Fibroblast of mammary gland (primary cell): ENCODE measurements at regions not wholly inside any gene's neighbourhood (a gene's known extent, or its start where the extent isn't known, plus 50 kb on each side); places are given as distances from the start of the nearest gene placed in this dataset.

Experiments
- DNase-seq: peaks from one replicate; pipeline ENCODE4 v3.0.0-alpha.2; 2010; ENCODE audit warnings: low read depth
- H3K4me3 ChIP-seq: 2 replicates; pipeline ENCODE4 v1.5.1; 2011; ENCODE audit warnings: low read depth, mild to moderate bottlenecking, low read length, moderate library complexity; ENCODE audit not compliant: control insufficient read depth
- TF ChIP-seq, protein P1 (sequence below): conservative IDR thresholded peaks from 2 replicates; pipeline ENCODE4 v1.5.1; 2011; ENCODE audit warnings: low read depth, low read length, inconsistent platforms; ENCODE audit not compliant: control insufficient read depth, insufficient read depth

DNA sequence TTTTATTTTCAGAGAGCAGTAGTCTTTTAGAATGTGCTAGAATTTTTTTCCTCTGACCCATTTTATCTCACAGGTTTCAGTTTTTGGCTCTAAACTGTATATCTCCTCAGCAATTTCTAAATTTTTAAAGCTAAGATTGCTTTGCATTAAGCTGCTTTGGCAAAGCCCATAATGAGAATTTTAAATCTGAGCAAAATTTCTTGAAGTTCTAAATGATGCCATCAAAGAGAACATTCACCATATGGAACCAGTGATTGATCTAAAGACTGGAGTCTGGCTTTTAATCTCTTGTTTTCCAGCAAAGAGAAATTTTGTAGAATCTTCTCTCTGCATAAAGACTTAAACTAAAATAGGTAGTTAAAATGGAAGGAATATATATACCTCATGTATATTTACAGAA lies 313.6 kb downstream of the TBC1D32 start:
- TF ChIP-seq, protein P1, sequence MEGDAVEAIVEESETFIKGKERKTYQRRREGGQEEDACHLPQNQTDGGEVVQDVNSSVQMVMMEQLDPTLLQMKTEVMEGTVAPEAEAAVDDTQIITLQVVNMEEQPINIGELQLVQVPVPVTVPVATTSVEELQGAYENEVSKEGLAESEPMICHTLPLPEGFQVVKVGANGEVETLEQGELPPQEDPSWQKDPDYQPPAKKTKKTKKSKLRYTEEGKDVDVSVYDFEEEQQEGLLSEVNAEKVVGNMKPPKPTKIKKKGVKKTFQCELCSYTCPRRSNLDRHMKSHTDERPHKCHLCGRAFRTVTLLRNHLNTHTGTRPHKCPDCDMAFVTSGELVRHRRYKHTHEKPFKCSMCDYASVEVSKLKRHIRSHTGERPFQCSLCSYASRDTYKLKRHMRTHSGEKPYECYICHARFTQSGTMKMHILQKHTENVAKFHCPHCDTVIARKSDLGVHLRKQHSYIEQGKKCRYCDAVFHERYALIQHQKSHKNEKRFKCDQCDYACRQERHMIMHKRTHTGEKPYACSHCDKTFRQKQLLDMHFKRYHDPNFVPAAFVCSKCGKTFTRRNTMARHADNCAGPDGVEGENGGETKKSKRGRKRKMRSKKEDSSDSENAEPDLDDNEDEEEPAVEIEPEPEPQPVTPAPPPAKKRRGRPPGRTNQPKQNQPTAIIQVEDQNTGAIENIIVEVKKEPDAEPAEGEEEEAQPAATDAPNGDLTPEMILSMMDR: no peak
- no peak for DNase-seq

DNA sequence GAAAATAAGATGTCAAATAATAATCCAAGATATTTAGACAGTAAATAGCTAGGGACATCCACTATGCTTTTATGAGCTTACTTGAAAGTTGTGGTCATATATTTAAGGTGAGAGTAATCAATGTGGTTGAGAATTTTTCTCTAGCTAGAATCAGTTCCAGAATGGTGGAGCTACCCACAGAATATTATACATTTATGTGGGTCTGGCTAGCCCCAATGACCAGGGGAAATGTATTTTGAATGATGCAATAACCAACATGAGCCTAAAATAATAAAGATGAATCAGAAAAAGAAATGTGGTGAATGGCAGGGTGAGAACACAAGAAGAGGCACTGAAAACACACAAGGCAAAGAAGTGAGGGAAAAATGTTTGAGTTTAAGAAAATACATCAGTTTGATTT lies 325.7 kb downstream of the TBC1D32 start:
- TF ChIP-seq, protein P1: no peak
- H3K4me3 ChIP-seq: no peak overlapping the region
- peak; percentile 2 for DNase-seq

More for the DNA sequence above, 313.6 kb downstream of the TBC1D32 start:
- no peak overlapping the region for H3K4me3 ChIP-seq

DNA sequence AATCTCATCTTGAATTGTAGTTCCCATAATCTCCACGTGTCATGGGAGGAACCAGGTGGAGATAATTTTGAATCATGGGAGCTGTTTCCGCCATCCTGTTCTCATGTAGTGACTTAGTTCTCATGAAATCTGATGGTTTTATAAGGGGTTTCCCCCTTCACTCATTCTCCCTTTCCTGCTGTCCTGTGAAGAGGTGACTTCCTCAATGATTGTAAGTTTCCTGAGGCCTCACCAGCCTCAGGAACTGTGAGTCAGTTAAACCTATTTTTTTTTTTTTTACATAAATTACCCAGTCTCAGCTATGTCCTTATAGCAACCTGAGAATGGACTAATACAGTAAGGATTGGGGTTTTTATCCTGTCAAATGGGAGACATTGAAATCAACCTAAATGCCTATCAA lies 328.3 kb downstream of the TBC1D32 start:
- DNase-seq: no peak
- TF ChIP-seq, protein P1: no peak
- H3K4me3 ChIP-seq: no peak overlapping the region

DNA sequence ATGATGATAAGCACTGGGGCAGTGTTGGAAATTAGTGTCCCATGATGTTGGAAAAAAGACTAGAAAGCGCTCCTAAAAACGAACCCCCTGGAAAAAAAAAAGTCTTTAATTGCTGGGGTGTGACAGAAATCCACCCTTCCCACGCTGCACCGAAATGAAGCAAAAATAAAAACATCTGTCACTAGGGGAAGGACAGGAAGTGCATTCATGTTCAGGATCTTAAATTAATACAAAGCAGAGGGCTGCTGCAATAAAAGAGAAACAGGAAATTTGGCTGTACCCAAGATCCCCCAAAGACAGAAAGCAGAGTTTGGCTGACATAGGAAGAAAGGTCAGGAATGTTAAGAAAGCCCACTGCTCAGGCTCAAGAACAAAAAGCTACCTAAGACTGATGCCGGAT lies 333.9 kb downstream of the TBC1D32 start:
- TF ChIP-seq, protein P1: no peak
- no peak overlapping the region for H3K4me3 ChIP-seq
- no peak for DNase-seq

DNA sequence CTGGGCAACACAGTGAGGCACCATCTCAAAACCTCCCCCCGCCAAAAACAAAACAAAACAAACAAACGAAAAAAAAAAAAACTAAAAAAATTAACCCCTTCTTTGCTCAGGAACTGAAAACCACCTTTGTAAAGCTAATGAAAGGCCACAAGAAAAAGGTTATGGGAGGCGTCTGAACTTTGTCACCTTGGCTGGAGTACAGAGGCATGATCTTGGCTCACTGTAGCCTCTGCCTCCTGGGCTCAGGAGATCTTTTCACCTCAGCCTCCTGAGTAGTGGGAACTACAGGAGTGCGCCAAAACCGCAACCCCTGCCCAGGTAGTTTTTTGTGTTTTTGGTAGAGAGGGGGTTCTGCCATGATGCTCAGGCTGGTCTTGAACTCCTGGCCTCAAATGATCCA lies 337.9 kb downstream of the TBC1D32 start:
- TF ChIP-seq, protein P1: no peak
- no peak for DNase-seq

DNA sequence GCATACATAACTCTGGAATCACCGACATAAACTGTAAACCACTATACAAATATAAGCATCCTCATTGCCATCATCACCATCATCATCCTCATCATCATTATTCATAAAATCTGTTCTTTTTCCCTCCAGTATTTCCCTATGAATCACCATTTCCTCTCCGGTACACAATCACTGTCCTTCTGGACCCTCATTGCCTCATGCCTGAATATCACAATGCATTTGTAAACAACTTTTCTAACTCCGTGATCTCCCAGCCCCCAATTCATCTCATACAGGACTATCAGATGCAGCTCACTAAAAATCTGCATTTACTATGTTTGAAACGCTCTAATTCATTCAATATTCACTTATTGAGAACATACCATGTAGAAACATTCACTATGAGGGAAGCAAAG lies 339.7 kb downstream of the TBC1D32 start:
- H3K4me3 ChIP-seq: no peak overlapping the region
- TF ChIP-seq, protein P1: no peak
- DNase-seq: no peak

More for the DNA sequence above, 337.9 kb downstream of the TBC1D32 start:
- no peak overlapping the region for H3K4me3 ChIP-seq

DNA sequence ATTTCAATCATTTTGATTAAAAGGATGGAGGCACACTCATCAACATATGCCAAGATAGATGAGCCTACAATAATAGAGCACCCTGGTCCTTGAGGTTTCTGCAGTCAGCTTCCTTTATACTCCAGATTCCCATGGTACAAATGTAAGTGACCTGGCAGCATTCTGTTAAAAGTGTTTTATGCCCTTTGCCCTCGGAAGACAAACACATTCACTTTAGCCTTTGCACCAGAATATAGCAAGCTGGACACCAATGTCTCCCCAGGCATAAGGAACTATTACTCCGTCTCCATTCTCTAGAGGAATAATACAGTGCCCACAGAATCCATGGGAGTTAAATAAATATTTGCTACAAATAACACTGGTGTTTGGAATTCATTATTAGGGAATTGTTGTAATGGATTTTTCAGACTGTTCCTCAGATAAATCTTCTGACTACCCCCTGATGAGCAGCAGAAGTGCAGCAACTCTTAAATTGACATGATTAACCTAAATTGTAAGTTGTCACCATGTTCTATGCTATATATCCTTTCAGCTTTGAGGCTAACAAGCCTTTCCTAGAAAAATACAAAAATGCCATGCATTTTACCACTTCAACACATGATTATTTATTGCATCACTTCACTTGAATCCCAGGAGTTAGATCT lies 340.2 kb downstream of the TBC1D32 start:
- H3K4me3 ChIP-seq: no peak overlapping the region
- TF ChIP-seq, protein P1: no peak
- no peak for DNase-seq
